ENCODE measurements at regions not wholly inside any gene's neighbourhood (a gene's known extent, or its start where the extent isn't known, plus 50 kb on each side); places are given as distances from the start of the nearest gene placed in this dataset.

- no peak overlapping the region for H3K4me3 ChIP-seq (ENCODE audit: extremely low read depth in 1 of 4, insufficient read depth in 2 of 4, low read depth in 3 of 4, low read length in 4 of 4)
- no peak overlapping the region for H3K4me2 ChIP-seq (ENCODE audit: insufficient read depth in 1 of 2, low read depth in 2 of 2, low read length in 2 of 2)
- no peak overlapping the region for H3K27ac ChIP-seq (ENCODE audit: low read depth, low read length)
- H3K79me1 ChIP-seq (ENCODE audit: low read depth, low read length) = no peaks in the 10 kb centered on the region
- no peak overlapping the region for H2AK5ac ChIP-seq (ENCODE audit: low read depth, low read length)
- H3K14ac ChIP-seq (ENCODE audit: insufficient read length) = no peak overlapping the region
- no peak overlapping the region for H3K4ac ChIP-seq (replicated peaks; ENCODE audit: insufficient read length, low read depth, low read length)
- H3K27me3 ChIP-seq (replicated peaks in 1 of 4; ENCODE audit: control insufficient read depth in 3 of 4, extremely low read depth in 1 of 4, insufficient read depth in 3 of 4, low read length in 3 of 4) = no peaks in the 10 kb centered on the region
- no peak overlapping the region for H3K23ac ChIP-seq (ENCODE audit: insufficient read length)
- H4K5ac ChIP-seq (ENCODE audit: insufficient read length, low read depth, low read length) = no peak overlapping the region
- ChIA-PET POLR2A (ENCODE audit: partially characterized antibody) (no interaction called here), CTCF (ENCODE audit: partially characterized antibody) (interaction anchor here (0.7 to 1.9 kb wide), 3 partner anchors 8 to 97 kb away, joined by 3 to 7 read pairs (median 4); no protein-coding TSS in a partner anchor)
- no peak overlapping the region for H2BK15ac ChIP-seq (ENCODE audit: low read length)
- DNase-seq (ENCODE audit: low read depth in 1 of 2, low spot score in 2 of 2) (no peak), FAIRE-seq (no peak)
- H2BK12ac ChIP-seq (ENCODE audit: low read depth, low read length) = no peak overlapping the region
- no peaks in the 10 kb centered on the region for H3K36me3 ChIP-seq (ENCODE audit: control insufficient read depth in 2 of 4, insufficient read depth in 4 of 4, low read length in 3 of 4)
- no peak overlapping the region for H2AFZ ChIP-seq (ENCODE audit: low read length)
- H4K8ac ChIP-seq (ENCODE audit: extremely low read depth, insufficient read depth, low read length) = no peak overlapping the region
- H3K18ac ChIP-seq (ENCODE audit: extremely low read depth, low read length) = no peak overlapping the region
- H3K23me2 ChIP-seq (ENCODE audit: low read depth, low read length) = no peaks in the 10 kb centered on the region; the same call in 1 of the 2 replicates
- TF ChIP-seq FOSL1 (IDR thresholded peaks at IDR 0.05; ENCODE audit: insufficient read depth, low read depth, low read length) (no peak), TCF12 (IDR thresholded peaks at IDR 0.05; ENCODE audit: low read depth, low read length) (no peak), ATF2 (IDR thresholded peaks at IDR 0.05; ENCODE audit: low read length) (no peak), TAF7 (optimal IDR thresholded peaks at IDR 0.05; ENCODE audit: borderline replicate concordance, low read depth, low read length) (no peak), CHD1 (IDR thresholded peaks at IDR 0.05; ENCODE audit: low read depth, low read length) (no peak), MAFK (IDR thresholded peaks at IDR 0.05; ENCODE audit: low read depth, low read length) (no peak)
- no peak overlapping the region for H2BK120ac ChIP-seq (replicated peaks; ENCODE audit: low read depth, low read length)
- no peaks in the 10 kb centered on the region for H4K20me1 ChIP-seq (replicated peaks in 1 of 2; ENCODE audit: control insufficient read depth in 1 of 2, insufficient read depth in 2 of 2, low read length in 2 of 2)
- no peak overlapping the region for H3K56ac ChIP-seq (replicated peaks; ENCODE audit: insufficient read length, low read depth, low read length)
- no peak overlapping the region for H2BK20ac ChIP-seq (ENCODE audit: low read length)
- no peak overlapping the region for H3K9ac ChIP-seq (replicated peaks in 1 of 4; ENCODE audit: extremely low read depth in 1 of 4, low read depth in 3 of 4, low read length in 3 of 4)
- H3K9me3 ChIP-seq (ENCODE audit: insufficient read depth in 2 of 2, low read depth in 1 of 2, low read length in 1 of 2) = no peaks in the 10 kb centered on the region
- H3K79me2 ChIP-seq (ENCODE audit: control insufficient read depth in 1 of 2, insufficient read depth in 2 of 2, low read length in 2 of 2) = no peaks in the 10 kb centered on the region
- no peak overlapping the region for H4K91ac ChIP-seq (replicated peaks; ENCODE audit: insufficient read length, low read length)
- no peak overlapping the region for H2BK5ac ChIP-seq (ENCODE audit: low read depth, low read length)
- WGBS, 2 experiments (ENCODE audit: extremely low coverage in 1 of 2, insufficient coverage in 1 of 2, insufficient read length in 1 of 2, insufficient replicate concordance in 2 of 2, low coverage in 1 of 2, low lambda C conversion rate in 2 of 2, missing lambda C conversion rate in 1 of 2) = 93% methylated on average over 5 of the region's 5 CpGs; no CpG with 5 or more reads in 1 of the 2 experiments
- H3K4me1 ChIP-seq (replicated peaks in 1 of 4; ENCODE audit: control insufficient read depth in 3 of 4, insufficient read depth in 4 of 4, low read length in 3 of 4) = no peaks in the 10 kb centered on the region
These were observed 231.7 kb upstream of the SATB1 start for GRCh38 chr3:18656866-18657265.

Data from H1 (cell line).